Breast epithelium (tissue), 4 donors: ENCODE measurements at regions not wholly inside any gene's neighbourhood (a gene's known extent, or its start where the extent isn't known, plus 50 kb on each side); places are given as distances from the start of the nearest gene placed in this dataset.
A peak's percentile ranks its signal among the peaks of the same experiment; 100 is the strongest.

Experiments used
- DNase-seq, 2 donors: peaks; one replicate each; pipeline ENCODE4 v3.0.0-alpha.2; 2019; ENCODE audit warnings: low spot score in 2 of 2
- H3K27ac ChIP-seq, 2 donors: fragments of 200-600 bp; sonication (generic) in 1 of 2; one replicate each; pipeline ENCODE4 v1.5.1; 2016 to 2019; ENCODE audit warnings: mild to moderate bottlenecking in 1 of 2
- H3K27me3 ChIP-seq, 2 donors: fragments of 200-600 bp; sonication (generic) in 1 of 2; one replicate each; pipeline versions ENCODE4 v1.5.1 to v1.6.0; 2017 to 2019; ENCODE audit warnings: control low read depth in 1 of 2, mild to moderate bottlenecking in 1 of 2
- H3K36me3 ChIP-seq: fragments of 200-600 bp; one replicate; pipeline ENCODE4 v1.5.1; 2019
- H3K4me1 ChIP-seq, 2 donors: fragments of 200-600 bp; sonication (generic); one replicate each; pipeline ENCODE4 v1.5.1; 2016 to 2019; ENCODE audit warnings: control low read depth in 1 of 2
- H3K4me3 ChIP-seq, 3 donors: fragments of 200-600 bp; sonication (generic); 1 replicate in 2 of 3; 2 replicates in 1 of 3; pipeline ENCODE4 v1.5.1; 2016 to 2019; ENCODE audit warnings: mild to moderate bottlenecking in 3 of 3, moderate library complexity in 2 of 3
- H3K9me3 ChIP-seq, 2 donors: fragments of 200-600 bp; sonication (generic) in 1 of 2; one replicate each; pipeline ENCODE4 v1.5.1; 2016 to 2019; ENCODE audit warnings: control low read depth in 1 of 2
- POLR2A ChIP-seq: fragments of 450-650 bp; IDR thresholded peaks from one replicate; pipeline ENCODE4 v1.6.1; 2016; ENCODE audit warnings: antibody characterized with exemption, mild to moderate bottlenecking, moderate library complexity
- POLR2AphosphoS5 ChIP-seq, 3 donors: sonication (generic); formaldehyde crosslinking; IDR thresholded peaks; one replicate each; pipeline ENCODE4 v1.6.1; 2017; ENCODE audit warnings: antibody characterized with exemption in 3 of 3
- intact Hi-C: fragments of 100-400 bp; cut with DNase I; formaldehyde crosslinking; loops from one replicate; pipeline ENCODE4 v1.15.1; 2023; ENCODE audit warnings: low total_unique reads
- TF ChIP-seq, protein P1 (sequence below), 3 donors: fragments of 450-650 bp; IDR thresholded peaks; one replicate each; pipeline ENCODE4 v1.5.1; 2016 to 2017; ENCODE audit warnings: antibody characterized with exemption in 3 of 3, mild to moderate bottlenecking in 3 of 3, moderate library complexity in 3 of 3

- Histone ChIP-seq H3K27me3 (no peaks in the 10 kb centered on the region), H3K9me3 (no peaks in the 10 kb centered on the region), H3K4me3 (no peak overlapping the region), H3K36me3 (no peaks in the 10 kb centered on the region), H3K27ac (no peak overlapping the region), H3K4me1 (no peaks in the 10 kb centered on the region)
- DNase-seq: no peak
- TF ChIP-seq, protein P1, sequence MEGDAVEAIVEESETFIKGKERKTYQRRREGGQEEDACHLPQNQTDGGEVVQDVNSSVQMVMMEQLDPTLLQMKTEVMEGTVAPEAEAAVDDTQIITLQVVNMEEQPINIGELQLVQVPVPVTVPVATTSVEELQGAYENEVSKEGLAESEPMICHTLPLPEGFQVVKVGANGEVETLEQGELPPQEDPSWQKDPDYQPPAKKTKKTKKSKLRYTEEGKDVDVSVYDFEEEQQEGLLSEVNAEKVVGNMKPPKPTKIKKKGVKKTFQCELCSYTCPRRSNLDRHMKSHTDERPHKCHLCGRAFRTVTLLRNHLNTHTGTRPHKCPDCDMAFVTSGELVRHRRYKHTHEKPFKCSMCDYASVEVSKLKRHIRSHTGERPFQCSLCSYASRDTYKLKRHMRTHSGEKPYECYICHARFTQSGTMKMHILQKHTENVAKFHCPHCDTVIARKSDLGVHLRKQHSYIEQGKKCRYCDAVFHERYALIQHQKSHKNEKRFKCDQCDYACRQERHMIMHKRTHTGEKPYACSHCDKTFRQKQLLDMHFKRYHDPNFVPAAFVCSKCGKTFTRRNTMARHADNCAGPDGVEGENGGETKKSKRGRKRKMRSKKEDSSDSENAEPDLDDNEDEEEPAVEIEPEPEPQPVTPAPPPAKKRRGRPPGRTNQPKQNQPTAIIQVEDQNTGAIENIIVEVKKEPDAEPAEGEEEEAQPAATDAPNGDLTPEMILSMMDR (IDR thresholded peaks at IDR 0.05): no peak
- TF ChIP-seq POLR2A (no peak), POLR2AphosphoS5 (IDR thresholded peaks at IDR 0.05) (no peak)
- intact Hi-C loops: no loop called here
Observed at GRCh38 chr4:127209580-127210095, 423.1 kb upstream of the INTU start.

GRCh38 chr4:127210893-127211649 lies 421.7 kb upstream of the INTU start:
- no peak for DNase-seq
- no peaks in the 10 kb centered on the region for H3K4me1 ChIP-seq
- TF ChIP-seq POLR2AphosphoS5 (IDR thresholded peaks at IDR 0.05) (no peak), POLR2A (no peak)
- TF ChIP-seq, protein P1 (IDR thresholded peaks at IDR 0.05): no peak
- peak overlapping the region; percentile 52 to 54 for H3K27ac ChIP-seq
- no peaks in the 10 kb centered on the region for H3K27me3 ChIP-seq
- intact Hi-C loops: no loop called here
- H3K9me3 ChIP-seq: no peaks in the 10 kb centered on the region
- H3K4me3 ChIP-seq: no peak overlapping the region
- H3K36me3 ChIP-seq: no peaks in the 10 kb centered on the region

GRCh38 chr4:127211650-127212560 lies 420.9 kb upstream of the INTU start:
- H3K9me3 ChIP-seq: no peaks in the 10 kb centered on the region
- no peaks in the 10 kb centered on the region for H3K4me1 ChIP-seq
- intact Hi-C loops: no loop called here
- H3K27me3 ChIP-seq: no peaks in the 10 kb centered on the region
- H3K27ac ChIP-seq: peak overlapping the region; percentile 65 to 80
- DNase-seq: no peak
- H3K36me3 ChIP-seq: no peaks in the 10 kb centered on the region
- TF ChIP-seq, protein P1 (IDR thresholded peaks at IDR 0.05): no peak
- TF ChIP-seq POLR2AphosphoS5 (IDR thresholded peaks at IDR 0.05) (no peak), POLR2A (no peak)
- no peak overlapping the region for H3K4me3 ChIP-seq

DNA sequence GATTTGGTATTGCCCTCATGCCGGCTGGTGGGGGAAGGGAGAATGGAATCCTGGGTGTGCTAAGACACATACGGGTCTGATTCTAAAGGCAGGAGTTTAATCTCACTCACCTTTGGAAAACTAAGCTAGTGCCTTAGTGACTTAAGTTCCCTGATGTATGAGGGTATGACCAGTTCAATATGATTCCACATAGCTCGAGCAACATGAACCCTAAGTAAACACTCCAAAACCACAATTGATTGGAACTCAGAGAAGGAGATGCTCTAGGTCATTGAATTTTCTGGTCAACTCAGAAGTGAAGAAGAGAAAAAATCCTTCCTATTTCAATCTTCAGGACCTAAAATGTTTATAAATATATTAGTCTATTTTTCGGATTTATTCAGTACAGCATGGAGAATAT lies 420.1 kb upstream of the INTU start:
- no peak overlapping the region for H3K4me3 ChIP-seq
- TF ChIP-seq, protein P1 (IDR thresholded peaks at IDR 0.05): no peak
- TF ChIP-seq POLR2AphosphoS5 (IDR thresholded peaks at IDR 0.05) (no peak), POLR2A (no peak)
- no peaks in the 10 kb centered on the region for H3K9me3 ChIP-seq
- H3K27ac ChIP-seq: peak overlapping the region; percentile 65 to 80
- H3K27me3 ChIP-seq: no peaks in the 10 kb centered on the region
- DNase-seq: no peak
- no peaks in the 10 kb centered on the region for H3K4me1 ChIP-seq
- no peaks in the 10 kb centered on the region for H3K36me3 ChIP-seq
- intact Hi-C loops: no loop called here

GRCh38 chr4:127214016-127214415 lies 418.7 kb upstream of the INTU start:
- Histone ChIP-seq H3K27ac (peak overlapping the region; percentile 15 to 43), H3K27me3 (no peaks in the 10 kb centered on the region), H3K4me1 (no peaks in the 10 kb centered on the region), H3K9me3 (no peaks in the 10 kb centered on the region), H3K4me3 (no peak overlapping the region), H3K36me3 (no peaks in the 10 kb centered on the region)
- TF ChIP-seq POLR2A: no peak
- TF ChIP-seq, protein P1 (IDR thresholded peaks at IDR 0.05): no peak
- TF ChIP-seq POLR2AphosphoS5 (IDR thresholded peaks at IDR 0.05): no peak
- intact Hi-C loops: no loop called here
- no peak for DNase-seq
